DOHH2 (cell line): ENCODE measurements at regions not wholly inside any gene's neighbourhood (a gene's known extent, or its start where the extent isn't known, plus 50 kb on each side); places are given as distances from the start of the nearest gene placed in this dataset.

ENCODE experiments used
- EZH2phosphoT487 ChIP-seq: fragments of 200-600 bp; sonication (generic); IDR thresholded peaks from 2 replicates; pipeline ENCODE4 v1.6.1; 2017; ENCODE audit warnings: borderline replicate concordance, mild to moderate bottlenecking, antibody characterized with exemption, low read length, moderate library complexity, mixed read lengths
- TF ChIP-seq, protein P1 (sequence below): fragments of 200-600 bp; sonication (generic); IDR thresholded peaks from one replicate; pipeline ENCODE4 v1.5.1; 2014; ENCODE audit warnings: antibody characterized with exemption, mild to moderate bottlenecking, low read depth, low read length; ENCODE audit not compliant: poor library complexity, severe bottlenecking

GRCh38 chr1:96979304-96980268, 258.0 kb downstream of the PTBP2 start:
- TF ChIP-seq, protein P1, sequence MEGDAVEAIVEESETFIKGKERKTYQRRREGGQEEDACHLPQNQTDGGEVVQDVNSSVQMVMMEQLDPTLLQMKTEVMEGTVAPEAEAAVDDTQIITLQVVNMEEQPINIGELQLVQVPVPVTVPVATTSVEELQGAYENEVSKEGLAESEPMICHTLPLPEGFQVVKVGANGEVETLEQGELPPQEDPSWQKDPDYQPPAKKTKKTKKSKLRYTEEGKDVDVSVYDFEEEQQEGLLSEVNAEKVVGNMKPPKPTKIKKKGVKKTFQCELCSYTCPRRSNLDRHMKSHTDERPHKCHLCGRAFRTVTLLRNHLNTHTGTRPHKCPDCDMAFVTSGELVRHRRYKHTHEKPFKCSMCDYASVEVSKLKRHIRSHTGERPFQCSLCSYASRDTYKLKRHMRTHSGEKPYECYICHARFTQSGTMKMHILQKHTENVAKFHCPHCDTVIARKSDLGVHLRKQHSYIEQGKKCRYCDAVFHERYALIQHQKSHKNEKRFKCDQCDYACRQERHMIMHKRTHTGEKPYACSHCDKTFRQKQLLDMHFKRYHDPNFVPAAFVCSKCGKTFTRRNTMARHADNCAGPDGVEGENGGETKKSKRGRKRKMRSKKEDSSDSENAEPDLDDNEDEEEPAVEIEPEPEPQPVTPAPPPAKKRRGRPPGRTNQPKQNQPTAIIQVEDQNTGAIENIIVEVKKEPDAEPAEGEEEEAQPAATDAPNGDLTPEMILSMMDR: no peak
- TF ChIP-seq EZH2phosphoT487: no peak
